ENCODE measurements at regions not wholly inside any gene's neighbourhood (a gene's known extent, or its start where the extent isn't known, plus 50 kb on each side); places are given as distances from the start of the nearest gene placed in this dataset.

- DNase-seq, result no peak
Measured at GRCh38 chr14:71834284-71835204, 97.7 kb upstream of the RGS6 start.

GRCh38 chr14:71852181-71852580 is 80.0 kb upstream of the RGS6 start:
- DNase-seq, result peak; percentile 80

GRCh38 chr14:71855399-71856036 is 76.7 kb upstream of the RGS6 start:
- DNase-seq, result peak; percentile 49

- DNase-seq, result peak; percentile 14
Measured at GRCh38 chr14:71856199-71856919, 75.9 kb upstream of the RGS6 start.

- no peak for DNase-seq
Measured at GRCh38 chr14:71863049-71863448, 69.2 kb upstream of the RGS6 start.

- DNase-seq, result no peak
Measured at GRCh38 chr14:71863766-71864165, 68.5 kb upstream of the RGS6 start.
